ENCODE measurements at regions not wholly inside any gene's neighbourhood (a gene's known extent, or its start where the extent isn't known, plus 50 kb on each side); places are given as distances from the start of the nearest gene placed in this dataset.
"Not testable (repeated sequence)": the region's sequence is repeated elsewhere in the genome, so short reads cannot be mapped to it uniquely, and the experiment has no call there.

GRCh38 chr3:159052494-159052893 lies 250.6 kb downstream of the MFSD1 start:
- DNase-seq = not testable (repeated sequence)

GRCh38 chr3:159057621-159058020 lies 255.8 kb downstream of the MFSD1 start:
- DNase-seq = no peak

GRCh38 chr3:159058859-159059258 lies 257.0 kb downstream of the MFSD1 start:
- DNase-seq = no peak

GRCh38 chr3:159059395-159059794 lies 257.5 kb downstream of the MFSD1 start:
- no peak for DNase-seq

- no peak for DNase-seq
Observed at GRCh38 chr3:159062734-159063410, 261.0 kb downstream of the MFSD1 start.

- DNase-seq = no peak
Observed at GRCh38 chr3:159069091-159069490, 267.2 kb downstream of the MFSD1 start, which contains the start of gene IQCJ. IQCJ (plus strand) TSS chr3:159069319.

- no peak for DNase-seq
Observed at GRCh38 chr3:159069866-159070425, 268.1 kb downstream of the MFSD1 start.

GRCh38 chr3:159074756-159075701 lies 273.2 kb downstream of the MFSD1 start:
- no peak for DNase-seq

GRCh38 chr3:159077860-159078259 lies 276.0 kb downstream of the MFSD1 start:
- DNase-seq = no peak

GRCh38 chr3:159080256-159080655 lies 278.4 kb downstream of the MFSD1 start:
- DNase-seq = no peak

- DNase-seq = no peak
Observed at GRCh38 chr3:159080821-159081220, 279.0 kb downstream of the MFSD1 start.

GRCh38 chr3:159082519-159082918 lies 280.7 kb downstream of the MFSD1 start:
- no peak for DNase-seq

GRCh38 chr3:159091936-159092335 lies 290.1 kb downstream of the MFSD1 start:
- DNase-seq = no peak

GRCh38 chr3:159102001-159102400 lies 300.1 kb downstream of the MFSD1 start:
- no peak for DNase-seq

- DNase-seq = no peak
Observed at GRCh38 chr3:159112724-159113123, 310.9 kb downstream of the MFSD1 start.

GRCh38 chr3:159113221-159113875 lies 311.5 kb downstream of the MFSD1 start:
- no peak for DNase-seq

GRCh38 chr3:159114582-159114981 lies 312.7 kb downstream of the MFSD1 start:
- no peak for DNase-seq

- no peak for DNase-seq
Observed at GRCh38 chr3:159123877-159124276, 322.0 kb downstream of the MFSD1 start.

- no peak for DNase-seq
Observed at GRCh38 chr3:159126261-159127020, 324.6 kb downstream of the MFSD1 start.

GRCh38 chr3:159127021-159127392 lies 325.2 kb downstream of the MFSD1 start:
- no peak for DNase-seq

GRCh38 chr3:159128628-159129027 lies 326.8 kb downstream of the MFSD1 start:
- DNase-seq = no peak

- DNase-seq = no peak
Observed at GRCh38 chr3:159130108-159130507, 328.3 kb downstream of the MFSD1 start.
